Common myeloid progenitor, CD34-positive (primary cell): ENCODE measurements at regions not wholly inside any gene's neighbourhood (a gene's known extent, or its start where the extent isn't known, plus 50 kb on each side); places are given as distances from the start of the nearest gene placed in this dataset.
"Not testable (repeated sequence)": the region's sequence is repeated elsewhere in the genome, so short reads cannot be mapped to it uniquely, and the experiment has no call there.

Experiments
- CTCF ChIA-PET: fragments of 350-600 bp; sonication (Branson Sonifier 250); formaldehyde crosslinking; loops from one replicate; lab custom pipeline; 2021; ENCODE audit warnings: antibody characterized with exemption; lab: Charles Lee
- POLR2A ChIA-PET: fragments of 350-600 bp; sonication (Branson Sonifier 250); formaldehyde crosslinking; loops from one replicate; lab custom pipeline; 2021; ENCODE audit warnings: antibody characterized with exemption; lab: Charles Lee
- DNase-seq, 3 donors: peaks; one replicate each; pipeline versions ENCODE4 v3.0.0 to v3.0.0-alpha.2; 2013
- H3K27ac ChIP-seq, 2 experiments: 1 replicate in 1 of 2; 2 replicates in 1 of 2; pipeline ENCODE4 v1.7.0; 2013; ENCODE audit warnings: inconsistent platforms in 2 of 2, low read length in 2 of 2, mild to moderate bottlenecking in 2 of 2, low read depth in 1 of 2, moderate library complexity in 1 of 2; ENCODE audit not compliant: severe bottlenecking in 2 of 2, insufficient read depth in 1 of 2, poor library complexity in 1 of 2
- H3K27me3 ChIP-seq, 5 experiments: replicated peaks in 2 of 5; 1 replicate in 3 of 5; 2 replicates in 2 of 5; pipeline versions ENCODE4 v1.6.1 to v1.7.0; 2013; ENCODE audit warnings: low read length in 4 of 5, mild to moderate bottlenecking in 2 of 5, moderate library complexity in 2 of 5, inconsistent platforms in 1 of 5; ENCODE audit not compliant: insufficient read depth in 5 of 5, control insufficient read depth in 4 of 5
- H3K36me3 ChIP-seq, 4 experiments: 1 replicate in 2 of 4; 2 replicates in 2 of 4; pipeline versions ENCODE4 v1.6.1 to v1.7.0; 2013; ENCODE audit warnings: low read length in 3 of 4, control low read depth in 1 of 4, mild to moderate bottlenecking in 1 of 4; ENCODE audit not compliant: control insufficient read depth in 4 of 4, insufficient read depth in 4 of 4
- H3K4me1 ChIP-seq, 4 experiments: 1 replicate in 3 of 4; 2 replicates in 1 of 4; pipeline versions ENCODE4 v1.6.1 to v1.7.1; 2013; ENCODE audit warnings: low read length in 3 of 4, mild to moderate bottlenecking in 3 of 4, control low read depth in 1 of 4, inconsistent platforms in 1 of 4, moderate library complexity in 1 of 4; ENCODE audit not compliant: control insufficient read depth in 4 of 4, insufficient read depth in 4 of 4; ENCODE audit errors: control extremely low read depth in 1 of 4
- H3K4me3 ChIP-seq, 7 experiments: 1 replicate in 4 of 7; 2 replicates in 3 of 7; pipeline versions ENCODE4 v1.5.1 to v1.7.0; 2013; ENCODE audit warnings: mild to moderate bottlenecking in 7 of 7, low read length in 6 of 7, moderate library complexity in 6 of 7, inconsistent platforms in 2 of 7, low read depth in 2 of 7, control low read depth in 1 of 7; ENCODE audit not compliant: insufficient read depth in 4 of 7, control insufficient read depth in 1 of 7; ENCODE audit errors: extremely low read depth in 1 of 7
- H3K9me3 ChIP-seq, 5 experiments: 1 replicate in 4 of 5; 2 replicates in 1 of 5; pipeline versions ENCODE4 v1.6.1 to v1.7.1; 2013; ENCODE audit warnings: low read length in 4 of 5, mild to moderate bottlenecking in 2 of 5, inconsistent platforms in 1 of 5, low read depth in 1 of 5, moderate library complexity in 1 of 5; ENCODE audit not compliant: control insufficient read depth in 4 of 5, insufficient read depth in 2 of 5; ENCODE audit errors: control extremely low read depth in 1 of 5
- WGBS: methylation state at CpG from one replicate; pipeline ENCODE4 v1.1.5; 2013; ENCODE audit not compliant: insufficient coverage; 5-methylcytosine and 5-hydroxymethylcytosine counted together

GRCh38 chr1:82786883-82787282, 986.1 kb downstream of the ADGRL2 start:
- Histone ChIP-seq H3K27ac (no peak overlapping the region), H3K27me3 (no peaks in the 10 kb centered on the region), H3K4me3 (no peak overlapping the region), H3K36me3 (no peaks in the 10 kb centered on the region), H3K9me3 (peaks cover 2 to 8% (median 4%) of the 10 kb centered on the region in 5 experiments), H3K4me1 (no peaks in the 10 kb centered on the region)
- ChIA-PET POLR2A (no interaction called here), CTCF (interaction anchor here (1.5 kb wide), 1 partner anchor 11 kb away, joined by 3 read pairs; no protein-coding TSS in a partner anchor)
- DNase-seq = no peak
- 100% methylated on average over 1 of the region's 1 CpG for WGBS

- Histone ChIP-seq H3K36me3 (no peaks in the 10 kb centered on the region), H3K27me3 (no peaks in the 10 kb centered on the region), H3K9me3 (peaks cover 0 to 2% (median 0%) of the 10 kb centered on the region in 5 experiments), H3K27ac (no peak overlapping the region), H3K4me1 (no peaks in the 10 kb centered on the region), H3K4me3 (no peak overlapping the region)
- no peak for DNase-seq
- WGBS = 88% methylated on average over 1 of the region's 1 CpG
- POLR2A ChIA-PET = no interaction called here
- CTCF ChIA-PET = interaction anchor here (1.5 kb wide), 1 partner anchor 10 kb away, joined by 3 read pairs; no protein-coding TSS in a partner anchor
Measured at GRCh38 chr1:82785268-82785790, 984.6 kb downstream of the ADGRL2 start.

- Histone ChIP-seq H3K4me1 (no peaks in the 10 kb centered on the region), H3K36me3 (peaks cover 0 to 2% (median 0%) of the 10 kb centered on the region in 4 experiments), H3K4me3 (no peak overlapping the region), H3K27ac (no peak overlapping the region), H3K9me3 (no peaks in the 10 kb centered on the region), H3K27me3 (no peaks in the 10 kb centered on the region)
- ChIA-PET POLR2A (no interaction called here), CTCF (no interaction called here)
- no peak for DNase-seq
- 100% methylated on average over 4 of the region's 5 CpGs for WGBS
Measured at GRCh38 chr1:82783044-82783443, 982.3 kb downstream of the ADGRL2 start.

GRCh38 chr1:82782599-82782998, 981.9 kb downstream of the ADGRL2 start:
- Histone ChIP-seq H3K27ac (no peak overlapping the region), H3K27me3 (no peaks in the 10 kb centered on the region), H3K4me1 (no peaks in the 10 kb centered on the region), H3K36me3 (peaks cover 0 to 2% (median 0%) of the 10 kb centered on the region in 4 experiments), H3K4me3 (no peak overlapping the region), H3K9me3 (no peaks in the 10 kb centered on the region)
- DNase-seq = no peak
- ChIA-PET CTCF (no interaction called here), POLR2A (no interaction called here)
- WGBS = 100% methylated on average over 2 of the region's 2 CpGs

GRCh38 chr1:82778612-82779011, 977.9 kb downstream of the ADGRL2 start:
- Histone ChIP-seq H3K27me3 (no peaks in the 10 kb centered on the region), H3K36me3 (peaks cover 0 to 2% (median 0%) of the 10 kb centered on the region in 4 experiments), H3K9me3 (no peaks in the 10 kb centered on the region), H3K4me3 (no peak overlapping the region), H3K27ac (no peak overlapping the region), H3K4me1 (no peaks in the 10 kb centered on the region)
- POLR2A ChIA-PET = no interaction called here
- WGBS = 100% methylated on average over 2 of the region's 4 CpGs
- DNase-seq = no peak
- CTCF ChIA-PET = no interaction called here

GRCh38 chr1:82777240-82777639, 976.5 kb downstream of the ADGRL2 start:
- WGBS = 98% methylated on average over 11 of the region's 12 CpGs
- no peaks in the 10 kb centered on the region for H3K9me3 ChIP-seq
- no peaks in the 10 kb centered on the region for H3K4me1 ChIP-seq
- DNase-seq = no peak
- no peak overlapping the region for H3K4me3 ChIP-seq
- CTCF ChIA-PET = no interaction called here
- POLR2A ChIA-PET = no interaction called here
- H3K36me3 ChIP-seq = peaks cover 0 to 2% (median 0%) of the 10 kb centered on the region in 4 experiments
- no peak overlapping the region for H3K27ac ChIP-seq
- H3K27me3 ChIP-seq = no peaks in the 10 kb centered on the region

GRCh38 chr1:82776730-82777129, 976.0 kb downstream of the ADGRL2 start:
- H3K9me3 ChIP-seq, H3K4me1 ChIP-seq, H3K27ac ChIP-seq, DNase-seq, H3K36me3 ChIP-seq, H3K4me3 ChIP-seq, H3K27me3 ChIP-seq, CTCF ChIA-PET, POLR2A ChIA-PET: not testable (repeated sequence)
- WGBS = 98% methylated on average over 24 of the region's 30 CpGs
